Adipose tissue (tissue), 3 donors: ENCODE measurements at regions not wholly inside any gene's neighbourhood (a gene's known extent, or its start where the extent isn't known, plus 50 kb on each side); places are given as distances from the start of the nearest gene placed in this dataset.

ENCODE experiments used
- H3K27ac ChIP-seq: one replicate; pipeline ENCODE4 v1.5.1; 2013; ENCODE audit warnings: low read depth, low read length
- WGBS, 3 donors: extraction: QIAGEN DNeasy Blood & Tissue Kit; methylation state at CpG; one replicate each; pipeline ENCODE4 v1.1.7; 2013; 5-methylcytosine and 5-hydroxymethylcytosine counted together
- donor health status: healthy with polysubstance abuse.
- donor health status: Bipolar disorder and iron deficiency.
- donor health status: healthy.

DNA sequence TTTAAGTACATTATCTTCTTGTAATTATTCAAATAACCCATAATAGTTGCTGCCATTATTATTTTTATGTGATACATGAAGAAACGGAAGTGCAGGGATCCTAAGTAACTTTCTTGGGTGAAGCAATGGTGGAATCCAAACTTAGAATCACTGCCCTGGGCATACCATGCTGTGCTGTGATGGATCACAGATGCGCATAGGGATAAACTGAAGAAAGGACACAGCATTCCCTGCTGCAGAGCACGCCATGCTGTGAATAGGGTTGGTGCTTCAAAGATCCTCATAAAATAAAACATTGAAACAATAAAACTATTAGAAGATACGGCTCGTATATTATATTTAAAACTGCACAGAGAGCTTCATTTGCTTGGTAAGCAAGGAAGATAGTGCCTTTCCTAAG is 211.7 kb upstream of the ADAMTS16 start:
- WGBS, 3 donors: 84 to 88% (median 85%) methylated on average over 5 of the region's 5 CpGs
- no peak overlapping the region for H3K27ac ChIP-seq

DNA sequence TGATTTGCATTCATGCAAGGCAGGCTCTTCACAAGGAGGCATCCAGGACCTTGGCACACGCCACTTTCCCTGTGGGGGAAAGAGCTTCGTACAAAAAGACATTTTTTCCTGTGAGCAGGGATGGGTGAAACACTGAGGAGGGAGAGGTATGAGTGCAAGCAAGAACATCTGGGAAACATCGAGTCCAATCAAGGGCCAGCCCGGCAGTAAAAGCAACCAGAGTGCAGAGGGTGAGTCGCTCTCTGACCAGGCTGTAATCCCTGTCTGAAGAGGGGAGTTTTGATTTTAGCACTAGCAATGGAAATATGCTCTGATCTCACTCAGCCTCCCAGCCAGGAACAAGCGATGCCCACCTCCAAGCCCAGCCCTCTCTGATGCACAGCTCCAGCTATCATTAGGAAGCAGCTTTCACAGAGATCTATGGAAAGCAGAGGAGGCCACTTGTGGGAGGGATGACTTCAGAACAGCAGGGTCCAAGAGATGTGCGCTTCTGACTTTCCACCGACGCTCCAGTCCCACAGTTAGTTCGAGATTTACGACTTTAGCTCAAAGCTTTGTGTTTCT is 211.0 kb upstream of the ADAMTS16 start:
- H3K27ac ChIP-seq: no peak overlapping the region
- 59 to 79% (median 65%) methylated on average over 11 of the region's 11 CpGs for WGBS, 3 donors

DNA sequence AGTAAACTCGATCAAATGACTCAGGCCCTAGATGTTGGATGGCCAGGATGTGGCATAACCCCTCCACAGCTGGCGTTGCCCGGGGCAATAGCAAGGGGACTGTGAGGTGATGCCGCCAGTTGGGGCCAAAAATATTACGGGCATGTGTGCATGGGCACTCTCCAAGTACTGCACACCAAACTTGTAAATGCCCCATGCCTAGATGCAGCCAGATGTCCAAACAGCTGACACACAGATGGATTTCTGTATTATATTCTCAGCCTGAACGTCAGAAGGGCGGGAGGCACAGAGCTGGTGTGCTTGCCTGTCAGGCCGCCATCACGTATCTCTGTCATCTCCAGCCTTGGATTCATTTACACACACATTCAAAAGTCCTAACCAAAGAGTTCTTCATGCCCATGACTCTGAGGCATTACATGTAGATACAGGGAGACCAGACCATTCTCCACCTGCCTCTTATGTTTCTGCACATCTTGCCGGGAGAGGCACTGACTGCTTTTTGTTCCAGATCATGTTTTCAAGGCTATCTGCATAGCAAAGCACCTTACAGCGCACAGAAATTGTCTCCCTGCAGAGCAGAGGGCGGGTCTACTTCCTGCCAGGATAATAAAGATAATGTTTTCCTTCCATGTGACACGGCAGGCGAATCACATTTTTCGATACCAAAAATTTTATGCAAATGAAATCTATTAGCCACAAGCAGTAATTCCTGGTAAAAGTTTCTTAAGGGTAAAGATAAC is 200.9 kb upstream of the ADAMTS16 start:
- no peak overlapping the region for H3K27ac ChIP-seq
- 67 to 86% (median 83%) methylated on average over 15 of the region's 15 CpGs for WGBS, 3 donors

DNA sequence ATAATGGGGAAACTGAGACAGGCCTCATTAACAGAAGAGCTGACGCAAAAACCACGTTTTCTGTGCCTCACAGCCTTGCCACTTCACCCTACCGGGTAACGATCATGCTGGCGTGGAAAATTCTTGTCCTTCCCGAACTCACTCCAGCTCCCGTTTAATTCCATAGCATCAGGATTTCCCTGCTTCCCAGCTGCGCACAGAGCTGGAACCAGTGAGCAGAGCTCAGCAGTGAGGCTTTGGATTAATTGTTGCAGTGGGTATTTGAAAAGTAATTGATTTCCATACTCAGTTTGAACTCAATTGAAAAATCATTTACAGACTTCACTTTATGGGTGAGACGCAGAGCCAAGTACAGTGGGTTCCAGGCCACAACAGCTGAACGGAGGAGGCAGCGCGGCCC is 199.0 kb upstream of the ADAMTS16 start:
- 82 to 87% (median 85%) methylated on average over 12 of the region's 12 CpGs for whole genome bisulfite sequencing, 3 donors
- H3K27ac ChIP-seq: no peak overlapping the region

DNA sequence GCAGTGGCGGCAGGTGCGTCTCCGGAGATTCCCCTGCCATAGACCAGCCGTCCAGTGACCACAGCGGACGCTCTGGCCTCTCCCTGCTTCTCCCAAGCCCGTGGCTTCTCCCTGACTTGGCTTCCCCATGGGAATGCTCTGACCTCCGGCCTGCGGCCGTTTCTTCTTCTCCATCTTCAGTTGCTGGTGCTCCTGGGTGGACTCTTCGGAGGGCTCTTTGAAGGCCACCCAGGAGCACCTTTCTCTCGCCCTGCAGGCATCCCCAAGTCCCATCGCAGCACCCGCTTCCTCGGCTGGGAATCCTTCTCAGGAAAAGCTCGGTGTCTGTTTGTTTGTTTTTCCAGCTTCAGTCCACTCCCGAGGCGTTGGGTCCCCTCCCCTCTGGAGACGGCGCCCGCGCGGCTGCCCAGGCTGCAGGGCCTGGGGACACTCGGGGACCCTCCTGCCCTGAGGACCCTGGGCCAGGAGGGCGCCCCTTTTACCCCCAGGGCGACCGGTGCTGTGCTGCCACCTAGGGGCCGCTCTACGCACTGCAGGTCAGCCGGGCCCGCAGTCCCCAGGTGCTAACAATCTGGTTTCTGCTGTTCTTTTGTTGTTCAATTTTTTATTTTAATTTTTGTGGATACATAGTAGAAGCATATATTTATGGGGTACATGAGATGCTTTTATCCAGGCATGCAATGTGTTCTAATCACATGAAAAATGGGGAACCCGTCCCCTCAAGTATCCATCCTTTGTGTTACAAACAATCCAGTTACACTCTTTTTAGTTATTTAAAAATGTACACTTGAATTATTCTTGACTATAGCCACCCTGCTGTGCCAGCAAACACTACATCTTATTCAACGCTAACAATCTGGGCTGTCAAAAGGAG is 197.9 kb upstream of the ADAMTS16 start:
- no peak overlapping the region for H3K27ac ChIP-seq
- 33 to 46% (median 42%) methylated on average over 33 of the region's 33 CpGs for WGBS, 3 donors

DNA sequence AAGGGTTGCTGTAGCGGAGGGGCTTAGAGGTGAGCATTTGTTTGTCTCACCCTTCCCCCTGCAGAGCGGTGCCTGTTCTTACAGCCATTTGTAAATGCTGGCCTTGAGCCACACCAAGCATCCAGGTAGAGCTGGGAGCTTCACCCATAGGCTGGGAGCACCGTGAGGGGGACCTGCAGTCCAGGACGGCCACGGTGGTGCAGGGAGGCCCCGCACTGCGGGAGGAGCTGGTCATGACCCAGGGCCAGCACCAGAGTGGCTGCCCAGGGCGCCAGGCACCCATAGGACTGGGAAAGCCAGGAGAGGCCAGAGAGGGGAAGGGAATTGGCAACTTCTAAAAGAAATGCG is 197.3 kb upstream of the ADAMTS16 start:
- WGBS, 3 donors: 73 to 87% (median 86%) methylated on average over 9 of the region's 9 CpGs
- H3K27ac ChIP-seq: no peak overlapping the region

DNA sequence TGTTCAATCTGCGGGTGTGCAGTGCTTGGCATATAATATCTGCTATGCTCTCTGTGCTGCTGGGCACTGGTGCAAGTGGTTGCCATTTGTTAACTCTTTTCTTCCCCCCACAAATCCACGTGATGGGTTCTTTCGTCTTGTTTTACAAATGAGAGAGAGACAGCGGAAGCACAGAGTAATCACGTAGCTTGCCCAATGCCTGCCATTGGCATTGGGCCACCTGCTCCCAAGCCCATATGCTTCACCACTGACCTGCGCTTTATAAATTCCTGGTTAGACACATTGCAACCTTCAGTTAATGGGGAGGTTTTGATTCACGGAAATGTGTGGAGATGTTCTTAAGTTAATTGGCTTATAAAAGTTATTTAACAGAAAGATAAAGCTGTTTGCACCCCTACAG is 194.8 kb upstream of the ADAMTS16 start:
- no peak overlapping the region for H3K27ac ChIP-seq
- 76 to 87% (median 87%) methylated on average over 7 of the region's 7 CpGs for WGBS, 3 donors

DNA sequence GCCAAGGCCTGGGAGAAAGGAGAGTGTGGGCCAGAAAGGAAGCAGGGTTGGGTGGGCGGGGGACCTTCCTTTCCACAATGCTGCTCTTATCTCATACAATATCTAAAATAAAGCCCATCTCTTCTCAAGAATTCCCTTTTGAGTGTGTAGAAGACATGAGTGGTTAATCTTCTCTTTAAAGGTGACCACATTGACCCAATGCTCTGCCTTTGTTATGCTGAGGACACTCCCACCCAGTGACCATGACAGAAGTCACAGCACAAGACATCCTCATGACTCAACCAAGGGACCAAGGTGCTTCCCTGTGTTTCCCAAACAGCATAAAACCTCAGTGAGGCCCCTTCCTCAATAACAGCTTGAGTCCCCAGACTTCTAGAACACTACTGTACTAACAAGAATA is 193.0 kb upstream of the ADAMTS16 start:
- H3K27ac ChIP-seq: no peak overlapping the region
- 84 to 90% (median 90%) methylated on average over 1 of the region's 1 CpG for WGBS, 3 donors

DNA sequence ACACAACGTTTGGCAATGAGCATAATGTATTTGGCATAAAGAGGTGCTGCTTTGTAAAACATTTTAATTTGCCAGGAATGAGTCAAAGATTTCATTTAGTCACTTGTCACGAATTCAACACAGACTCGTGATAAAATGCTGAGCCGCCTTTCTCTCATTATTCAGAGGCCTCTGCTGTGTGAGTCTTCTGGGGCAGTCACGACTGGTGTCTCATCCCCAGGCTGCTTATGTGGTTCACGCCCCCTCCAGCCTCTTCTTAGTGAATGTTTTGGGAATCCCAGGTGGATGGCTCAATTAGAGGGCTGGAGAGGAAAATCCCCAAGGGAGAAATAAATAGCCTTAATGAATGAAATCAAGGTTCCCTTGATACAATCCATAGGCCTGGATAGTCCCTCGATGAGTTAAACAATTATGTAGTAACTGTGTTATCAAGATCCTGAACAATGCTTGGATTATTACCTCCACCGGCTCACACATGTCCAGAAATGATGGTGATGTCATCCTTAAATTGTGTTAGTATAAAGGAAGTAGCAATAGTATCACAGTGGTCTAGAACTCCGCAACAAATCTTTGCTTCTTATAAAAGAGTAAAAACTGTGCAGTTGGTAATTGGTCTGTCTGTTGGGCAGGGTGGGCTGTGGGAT is 192.1 kb upstream of the ADAMTS16 start:
- WGBS, 3 donors: 51 to 60% (median 57%) methylated on average over 9 of the region's 9 CpGs
- no peak overlapping the region for H3K27ac ChIP-seq

DNA sequence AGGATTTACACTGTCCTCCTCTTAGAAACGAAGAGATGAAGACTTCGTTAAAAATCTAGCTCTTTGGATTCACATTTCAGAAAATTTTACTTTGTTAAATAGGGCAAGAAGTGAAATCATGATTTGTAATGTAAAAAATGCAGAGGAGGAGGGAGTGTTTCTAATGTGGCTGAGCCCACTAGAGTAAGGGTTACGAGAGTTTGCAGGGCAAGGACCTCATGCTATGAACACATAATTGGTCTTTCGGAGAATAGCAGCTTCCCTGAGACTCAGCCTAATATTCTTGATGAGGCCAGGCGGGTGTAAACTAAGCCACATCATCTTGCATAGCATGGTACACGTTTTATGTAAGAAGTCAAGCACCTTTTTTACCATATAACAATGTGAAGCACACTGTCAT is 191.0 kb upstream of the ADAMTS16 start:
- 38 to 56% (median 42%) methylated on average over 6 of the region's 6 CpGs for WGBS, 3 donors
- H3K27ac ChIP-seq: no peak overlapping the region

DNA sequence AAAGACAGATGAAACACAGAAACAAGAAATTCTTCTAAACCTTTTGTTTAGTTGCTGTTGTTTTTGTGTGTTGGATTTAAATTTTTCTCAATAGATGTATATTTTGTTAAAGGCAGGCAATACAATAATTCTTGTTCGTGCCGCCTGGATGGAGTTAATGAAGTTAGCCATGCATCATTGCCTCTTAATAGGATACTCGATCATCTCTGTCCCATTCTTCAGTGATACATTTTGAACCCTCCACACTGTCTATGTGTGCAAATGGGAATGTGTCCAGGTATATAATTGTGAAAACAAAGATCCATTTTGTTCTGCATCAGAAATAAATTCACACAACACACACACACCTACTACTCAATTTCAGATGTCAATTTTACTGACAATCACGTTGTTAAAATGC is 186.6 kb upstream of the ADAMTS16 start:
- WGBS, 3 donors: 62 to 84% (median 79%) methylated on average over 4 of the region's 4 CpGs
- H3K27ac ChIP-seq: no peak overlapping the region

DNA sequence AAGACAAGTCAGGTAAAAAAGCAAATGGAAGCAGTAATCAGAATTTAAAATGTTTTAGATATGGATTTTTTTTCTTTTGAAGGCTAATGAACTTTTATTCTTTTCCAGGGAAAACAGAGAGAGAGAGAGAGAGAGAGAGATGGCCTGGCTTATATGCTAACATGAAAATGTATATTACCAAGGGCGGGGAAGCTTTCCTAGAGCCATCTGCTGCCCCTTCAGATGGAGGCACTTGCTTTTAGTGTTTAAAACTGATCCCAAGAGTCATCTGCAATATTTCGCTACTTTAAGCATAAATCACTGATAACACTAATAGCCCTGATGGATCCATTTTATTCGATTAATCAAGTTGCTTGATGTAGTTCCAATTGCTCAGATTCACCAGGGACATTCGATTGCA is 186.1 kb upstream of the ADAMTS16 start:
- no peak overlapping the region for H3K27ac ChIP-seq
- 66 to 75% (median 72%) methylated on average over 4 of the region's 4 CpGs for whole genome bisulfite sequencing, 3 donors

DNA sequence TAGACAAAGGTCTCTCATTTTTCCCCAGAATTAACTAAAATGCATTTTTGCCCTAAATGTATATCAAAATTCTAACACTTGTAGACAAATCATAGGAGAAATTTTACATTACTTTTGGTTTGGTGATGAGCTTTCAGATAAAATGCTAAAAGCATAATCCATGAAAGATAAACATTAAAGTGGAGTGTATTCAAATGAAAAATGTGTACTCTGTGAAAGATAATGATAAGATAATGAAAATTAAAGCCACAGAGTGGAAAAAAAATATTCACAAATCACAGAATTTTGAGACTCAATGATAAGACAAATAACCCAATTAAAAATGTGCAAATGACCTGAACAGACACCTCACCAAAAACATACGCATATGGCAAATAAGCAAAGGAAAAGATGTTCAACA is 176.9 kb upstream of the ADAMTS16 start:
- H3K27ac ChIP-seq: no peak overlapping the region
- WGBS, 3 donors: 86 to 91% (median 91%) methylated on average over 1 of the region's 1 CpG

DNA sequence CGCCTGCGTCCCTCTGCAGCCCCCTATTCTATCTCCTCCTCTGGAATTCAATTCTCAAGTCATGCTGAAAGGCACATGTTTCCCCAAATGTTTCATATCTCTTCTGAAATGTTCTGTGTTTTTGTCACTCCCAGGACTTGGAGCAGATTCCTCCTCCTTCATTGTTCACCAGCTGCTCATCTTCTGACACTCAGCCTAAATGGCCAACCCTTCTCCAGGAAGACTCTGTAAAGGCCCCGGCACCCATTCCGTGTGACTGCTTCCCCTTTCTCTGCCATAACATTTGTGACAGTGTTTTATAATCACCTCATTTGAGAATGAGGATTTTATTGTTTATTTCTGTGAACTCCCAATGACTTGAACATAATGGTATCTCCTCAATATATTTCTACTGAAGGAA is 170.8 kb upstream of the ADAMTS16 start:
- 73 to 83% (median 80%) methylated on average over 4 of the region's 4 CpGs for WGBS, 3 donors

DNA sequence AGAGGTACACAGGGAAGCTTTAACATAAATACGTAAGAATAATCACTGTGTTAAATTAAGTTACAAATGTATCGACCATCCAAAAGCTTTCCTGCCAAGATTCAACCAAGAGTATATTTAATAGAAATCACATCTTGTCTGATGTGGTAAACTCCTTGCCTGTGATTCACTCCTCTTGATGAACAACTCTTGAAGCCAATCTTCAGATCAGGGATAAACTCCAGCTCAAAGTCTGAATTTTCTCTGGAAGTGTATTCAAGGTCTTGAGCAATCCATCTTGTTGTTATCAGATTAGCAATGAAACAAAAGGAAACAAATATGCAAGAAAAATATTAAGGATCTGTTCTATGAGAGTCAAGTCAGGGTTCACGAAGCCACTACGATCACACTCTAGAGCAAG is 170.0 kb upstream of the ADAMTS16 start:
- H3K27ac ChIP-seq: no peak overlapping the region
- WGBS, 3 donors: 84 to 88% (median 87%) methylated on average over 4 of the region's 4 CpGs

More for the DNA sequence above, 170.8 kb upstream of the ADAMTS16 start:
- H3K27ac ChIP-seq: no peak overlapping the region

DNA sequence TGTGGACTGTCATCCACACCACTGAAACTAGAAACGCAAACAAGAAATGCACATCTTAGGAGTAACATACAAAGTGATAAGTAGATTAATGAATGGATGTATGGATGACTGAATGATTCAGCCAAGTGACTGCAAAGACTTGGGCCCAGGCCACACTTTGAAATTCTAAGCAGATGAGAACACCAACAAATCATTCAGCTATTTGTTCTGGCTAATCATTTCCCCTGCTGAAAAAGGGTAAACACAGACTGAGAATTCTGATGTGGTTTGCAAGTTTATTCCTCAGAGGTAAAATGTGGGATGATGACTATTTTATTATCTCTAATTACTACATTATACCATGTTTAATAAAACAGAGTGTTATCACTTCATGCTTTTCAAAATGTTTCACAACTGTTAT is 163.2 kb upstream of the ADAMTS16 start:
- 39 to 72% (median 59%) methylated on average over 1 of the region's 1 CpG for WGBS, 3 donors
- H3K27ac ChIP-seq: no peak overlapping the region

DNA sequence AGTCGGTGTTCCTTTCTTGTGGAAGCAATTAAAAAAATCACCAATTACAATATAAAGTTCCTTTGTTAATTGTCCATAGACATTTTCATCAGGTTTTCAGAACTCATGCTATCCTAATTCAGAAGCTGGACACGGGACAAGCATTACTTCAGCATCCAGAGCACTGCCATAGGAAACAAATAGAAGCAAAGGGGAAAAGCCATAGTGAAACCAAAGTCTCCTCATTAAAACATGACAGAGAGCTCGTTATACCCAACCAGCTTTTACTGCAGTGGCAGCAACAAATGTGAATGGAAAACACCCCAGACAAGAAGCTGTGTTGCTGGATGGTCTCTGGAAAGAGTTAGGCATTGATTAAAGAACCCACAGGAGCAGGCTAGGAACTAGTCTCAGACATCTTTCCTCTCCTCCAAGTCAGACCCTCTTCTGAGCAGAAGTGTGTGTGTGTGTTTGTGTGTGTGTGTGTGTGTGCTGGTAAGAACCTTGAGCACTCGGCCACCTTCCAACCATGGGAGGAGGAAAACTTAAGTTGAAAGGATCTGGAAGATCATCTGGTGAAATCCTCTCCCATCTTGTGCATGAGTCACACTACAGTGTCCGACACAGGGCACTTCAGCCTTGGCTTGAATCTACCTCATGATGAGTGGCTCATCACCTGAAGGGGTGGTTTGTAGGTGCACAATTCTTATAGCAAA is 162.6 kb upstream of the ADAMTS16 start:
- no peak overlapping the region for H3K27ac ChIP-seq
- 35 to 47% (median 41%) methylated on average over 5 of the region's 5 CpGs for WGBS, 3 donors

DNA sequence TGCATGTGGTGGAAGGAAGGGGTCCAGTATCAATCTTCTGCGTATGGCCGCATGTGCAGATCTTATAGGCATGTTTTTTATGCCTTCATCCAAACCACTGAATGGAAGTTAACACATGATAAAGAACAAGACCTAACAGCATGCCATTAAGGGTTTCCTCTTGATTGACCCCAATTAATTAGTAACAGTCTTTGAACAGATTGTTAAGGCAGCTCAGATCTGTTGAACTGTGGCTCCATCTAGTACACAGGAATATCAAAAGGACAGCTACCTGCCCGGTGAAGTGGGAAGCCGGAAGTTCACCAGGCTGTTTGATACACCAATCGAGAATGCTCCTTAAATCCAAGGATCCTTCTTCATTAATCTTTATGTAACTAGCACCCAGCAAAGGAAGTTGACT is 159.9 kb upstream of the ADAMTS16 start:
- no peak overlapping the region for H3K27ac ChIP-seq
- WGBS, 3 donors: 84 to 92% (median 92%) methylated on average over 5 of the region's 5 CpGs

DNA sequence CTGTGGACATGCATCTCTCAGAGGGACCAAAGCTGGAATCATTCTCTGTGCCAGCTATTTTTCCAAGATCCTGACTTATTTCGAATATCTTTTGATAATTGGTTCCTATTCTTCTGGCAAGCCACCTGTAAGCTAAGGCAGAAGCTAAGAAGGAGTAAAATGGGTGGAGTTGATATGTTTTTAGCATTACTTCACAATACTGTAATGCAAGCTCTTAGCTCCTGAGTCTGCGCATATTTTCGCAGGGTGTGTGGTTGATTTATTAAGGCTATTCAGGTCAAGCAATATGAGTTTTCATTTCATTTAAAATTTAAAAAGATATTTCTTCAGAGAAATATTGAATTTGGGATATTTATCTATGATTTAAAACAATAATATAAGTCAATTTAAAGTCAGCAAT is 158.5 kb upstream of the ADAMTS16 start:
- WGBS, 3 donors: 64 to 77% (median 73%) methylated on average over 3 of the region's 3 CpGs
- no peak overlapping the region for H3K27ac ChIP-seq
